Aorta (tissue), 5 donors: ENCODE measurements at regions not wholly inside any gene's neighbourhood (a gene's known extent, or its start where the extent isn't known, plus 50 kb on each side); places are given as distances from the start of the nearest gene placed in this dataset.

ENCODE experiments used
- ATAC-seq: fragments of 200-7000 bp; cut with Tn5 transposase; one replicate; pipeline ENCODE4 v1.9.1; 2022; ENCODE audit warnings: moderate library complexity; ENCODE audit not compliant: low FRiP score
- DNase-seq, 2 donors: peaks; one replicate each; pipeline ENCODE4 v3.0.0-alpha.2; 2020
- H3K27ac ChIP-seq, 2 donors: one replicate each; pipeline ENCODE4 v1.5.1; 2013; ENCODE audit warnings: low read length in 2 of 2, mild to moderate bottlenecking in 2 of 2, moderate library complexity in 2 of 2, control low read depth in 1 of 2, inconsistent platforms in 1 of 2, low read depth in 1 of 2
- H3K27me3 ChIP-seq, 2 donors: one replicate each; pipeline ENCODE4 v1.6.1; 2013; ENCODE audit warnings: control low read depth in 1 of 2, low read length in 1 of 2, mild to moderate bottlenecking in 1 of 2, moderate library complexity in 1 of 2; ENCODE audit not compliant: insufficient read depth in 2 of 2, control insufficient read depth in 1 of 2
- H3K36me3 ChIP-seq, 2 donors: one replicate each; pipeline ENCODE4 v1.6.1; 2013; ENCODE audit warnings: control low read depth in 1 of 2, low read length in 1 of 2, mild to moderate bottlenecking in 1 of 2; ENCODE audit not compliant: insufficient read depth in 2 of 2, control insufficient read depth in 1 of 2
- H3K4me1 ChIP-seq, 2 donors: one replicate each; pipeline ENCODE4 v1.6.1; 2013; ENCODE audit warnings: low read length in 2 of 2, control low read depth in 1 of 2, mild to moderate bottlenecking in 1 of 2, moderate library complexity in 1 of 2; ENCODE audit not compliant: insufficient read depth in 2 of 2, control insufficient read depth in 1 of 2
- H3K4me3 ChIP-seq, 2 donors: one replicate each; pipeline ENCODE4 v1.5.1; 2013; ENCODE audit warnings: low read length in 2 of 2, control low read depth in 1 of 2, mild to moderate bottlenecking in 1 of 2
- H3K9me3 ChIP-seq: one replicate; pipeline ENCODE4 v1.6.1; 2013; ENCODE audit warnings: mild to moderate bottlenecking, low read length; ENCODE audit not compliant: control insufficient read depth
- whole genome bisulfite sequencing, 2 donors: extraction: QIAGEN DNeasy Blood & Tissue Kit; methylation state at CpG; one replicate each; pipeline ENCODE4 v1.1.7; 2013; 5-methylcytosine and 5-hydroxymethylcytosine counted together
- intact Hi-C, 2 donors: fragments of 100-400 bp; cut with DNase I; formaldehyde crosslinking; loops; one replicate each; pipeline versions ENCODE4 v1.14.2 to v1.15.0; 2022
- donor health status: healthy with polysubstance abuse.
- donor health status: Bipolar disorder and iron deficiency.
- donor health status: DM: no; HTN: no; CAD: no.
- donor health status: DM: no; HTN: no; CAD: no.
- donor health status: DM: yes; HTN: yes; CAD: no.

DNA sequence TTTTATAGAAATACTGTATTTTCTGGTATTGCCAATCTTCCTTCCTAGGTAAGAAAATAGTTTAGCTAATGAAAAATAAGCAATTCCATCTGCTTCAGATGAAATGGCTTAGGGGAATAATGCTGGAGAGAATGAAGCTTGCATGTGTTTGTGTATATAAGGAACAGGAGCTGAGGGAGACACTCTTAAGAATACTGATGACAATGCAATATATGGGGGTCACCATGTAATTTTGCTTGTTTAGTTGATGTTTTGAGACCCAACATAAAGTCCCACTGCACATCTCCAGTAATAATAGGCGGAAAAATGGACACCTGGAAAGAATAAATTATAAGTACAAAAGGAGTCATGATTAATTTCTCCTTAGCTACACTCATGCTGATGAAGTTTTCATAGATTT, 110.8 kb upstream of the BRINP3 start:
- Histone ChIP-seq H3K27me3 (no peaks in the 10 kb centered on the region), H3K4me1 (no peaks in the 10 kb centered on the region), H3K4me3 (no peak overlapping the region), H3K9me3 (no peaks in the 10 kb centered on the region), H3K36me3 (no peaks in the 10 kb centered on the region), H3K27ac (no peak overlapping the region)
- 83 to 88% methylated on average over 1 of the region's 1 CpG for WGBS, 2 donors
- no peak for ATAC-seq
- intact Hi-C loops = no loop called here
- no peak for DNase-seq

DNA sequence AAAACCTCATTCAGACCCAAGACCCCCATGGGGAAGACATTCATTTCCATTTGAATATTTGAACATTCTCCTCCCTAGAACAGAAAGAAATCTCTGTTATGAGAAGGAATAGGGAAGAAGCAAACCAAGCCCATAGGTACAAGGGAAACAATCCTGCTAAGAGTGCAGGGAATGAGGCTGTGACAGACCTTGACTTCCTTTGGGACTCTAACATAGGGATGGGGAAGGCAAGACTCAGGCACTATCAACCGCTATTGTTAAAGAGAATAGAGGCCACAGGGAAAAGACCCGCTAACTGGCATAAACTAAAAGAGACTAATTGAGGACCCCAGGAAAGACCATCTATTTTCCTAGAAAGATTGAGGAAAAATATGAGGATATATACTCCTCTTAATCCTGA, 117.8 kb upstream of the BRINP3 start:
- H3K27ac ChIP-seq = no peak overlapping the region
- WGBS, 2 donors = 82 to 86% methylated on average over 2 of the region's 2 CpGs
- DNase-seq (no peak), ATAC-seq (no peak)
- no peaks in the 10 kb centered on the region for H3K36me3 ChIP-seq
- intact Hi-C loops = no loop called here
- no peaks in the 10 kb centered on the region for H3K4me1 ChIP-seq
- H3K4me3 ChIP-seq = no peak overlapping the region
- no peaks in the 10 kb centered on the region for H3K9me3 ChIP-seq
- no peaks in the 10 kb centered on the region for H3K27me3 ChIP-seq

DNA sequence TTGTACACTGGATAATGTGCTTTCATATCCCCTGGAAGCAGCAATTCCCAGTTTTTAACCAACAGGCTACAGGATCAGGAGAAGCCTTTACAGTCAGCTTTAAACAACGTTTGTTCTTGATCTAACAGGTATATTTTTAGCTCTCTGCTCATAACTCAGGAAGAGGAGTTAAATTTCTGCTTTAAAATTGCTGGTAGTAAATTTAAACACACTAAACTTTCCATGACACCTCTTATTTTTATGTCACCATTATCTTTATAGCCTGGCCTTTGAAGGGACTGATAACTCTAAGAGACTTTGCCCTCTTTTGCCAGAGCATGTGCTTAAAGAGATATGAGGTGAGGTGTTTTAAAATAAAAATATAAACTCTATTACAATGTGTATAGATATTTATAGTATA, 119.6 kb upstream of the BRINP3 start:
- Histone ChIP-seq H3K27me3 (no peaks in the 10 kb centered on the region), H3K27ac (no peak overlapping the region), H3K36me3 (no peaks in the 10 kb centered on the region), H3K4me1 (no peaks in the 10 kb centered on the region), H3K9me3 (no peaks in the 10 kb centered on the region), H3K4me3 (no peak overlapping the region)
- intact Hi-C loops = no loop called here
- WGBS, 2 donors = 3 to 8% methylated on average over 1 of the region's 1 CpG
- no peak for DNase-seq
- no peak for ATAC-seq

DNA sequence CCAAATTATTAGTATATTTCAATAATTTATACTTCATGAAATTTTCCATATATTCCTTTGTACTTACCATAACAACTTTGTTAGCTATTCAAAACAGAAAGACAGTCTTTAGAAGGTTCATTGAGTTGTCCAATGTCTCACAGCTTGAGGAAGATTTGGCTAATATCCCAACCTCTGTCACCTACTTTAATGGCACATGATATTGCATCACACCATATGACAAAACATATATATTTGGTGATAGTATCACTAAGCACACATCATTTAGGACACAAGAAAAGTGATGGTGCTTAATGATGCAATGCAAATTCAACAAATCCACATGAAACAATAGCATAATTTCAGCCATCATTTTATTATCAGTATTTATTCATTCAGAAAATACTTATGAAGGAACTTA, 122.0 kb upstream of the BRINP3 start:
- no peaks in the 10 kb centered on the region for H3K9me3 ChIP-seq
- H3K27ac ChIP-seq = no peak overlapping the region
- intact Hi-C loops = no loop called here
- no peaks in the 10 kb centered on the region for H3K27me3 ChIP-seq
- DNase-seq (no peak), ATAC-seq (no peak)
- no peaks in the 10 kb centered on the region for H3K36me3 ChIP-seq
- H3K4me1 ChIP-seq = no peaks in the 10 kb centered on the region
- no peak overlapping the region for H3K4me3 ChIP-seq

DNA sequence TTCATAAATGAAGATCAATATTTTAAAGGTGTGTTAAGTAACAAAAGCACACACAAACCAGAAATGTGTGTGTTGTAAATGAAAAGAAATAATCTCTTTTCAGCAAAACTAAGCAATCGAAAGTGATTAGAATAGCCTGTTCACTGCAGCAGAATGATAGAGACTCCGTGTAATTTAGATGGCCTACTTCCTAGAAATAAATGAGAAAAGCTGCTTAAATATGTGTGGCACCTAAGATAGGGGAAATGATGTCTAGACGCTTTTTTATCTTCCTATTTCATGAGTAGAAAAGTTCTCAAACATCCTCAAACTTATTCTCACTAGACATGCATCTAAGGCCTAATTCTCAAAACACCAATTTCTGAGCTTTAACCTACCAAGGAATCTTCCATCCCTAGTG, 124.7 kb upstream of the BRINP3 start:
- Histone ChIP-seq H3K9me3 (no peaks in the 10 kb centered on the region), H3K4me3 (no peak overlapping the region), H3K27ac (no peak overlapping the region), H3K36me3 (no peaks in the 10 kb centered on the region), H3K4me1 (no peaks in the 10 kb centered on the region), H3K27me3 (no peaks in the 10 kb centered on the region)
- DNase-seq (no peak), ATAC-seq (no peak)
- intact Hi-C loops = no loop called here
- WGBS, 2 donors = 47 to 73% methylated on average over 3 of the region's 3 CpGs

DNA sequence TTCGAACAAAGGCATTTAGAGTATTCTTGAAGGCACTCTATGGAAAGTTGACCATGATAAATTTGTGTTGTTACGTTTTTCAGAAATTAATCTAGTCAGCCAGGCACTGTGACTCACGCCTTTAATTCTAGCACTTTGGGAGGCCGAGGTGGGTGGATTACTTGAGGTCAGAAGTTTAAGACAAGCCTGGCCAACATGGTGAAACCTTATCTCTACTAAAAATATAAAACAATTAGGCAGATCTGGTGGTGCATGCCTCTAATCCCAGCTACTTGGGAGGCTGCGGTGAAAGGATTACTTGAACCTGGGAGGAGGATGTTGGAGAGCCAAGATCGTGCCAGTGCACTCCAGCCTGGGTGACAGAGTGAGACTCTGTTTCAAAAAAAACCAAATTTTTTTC, 130.6 kb upstream of the BRINP3 start:
- Histone ChIP-seq H3K9me3 (no peaks in the 10 kb centered on the region), H3K36me3 (no peaks in the 10 kb centered on the region), H3K4me3 (no peak overlapping the region), H3K27me3 (no peaks in the 10 kb centered on the region), H3K27ac (no peak overlapping the region), H3K4me1 (no peaks in the 10 kb centered on the region)
- intact Hi-C loops = no loop called here
- no peak for ATAC-seq
- 69 to 75% methylated on average over 6 of the region's 6 CpGs for WGBS, 2 donors
- DNase-seq = no peak

DNA sequence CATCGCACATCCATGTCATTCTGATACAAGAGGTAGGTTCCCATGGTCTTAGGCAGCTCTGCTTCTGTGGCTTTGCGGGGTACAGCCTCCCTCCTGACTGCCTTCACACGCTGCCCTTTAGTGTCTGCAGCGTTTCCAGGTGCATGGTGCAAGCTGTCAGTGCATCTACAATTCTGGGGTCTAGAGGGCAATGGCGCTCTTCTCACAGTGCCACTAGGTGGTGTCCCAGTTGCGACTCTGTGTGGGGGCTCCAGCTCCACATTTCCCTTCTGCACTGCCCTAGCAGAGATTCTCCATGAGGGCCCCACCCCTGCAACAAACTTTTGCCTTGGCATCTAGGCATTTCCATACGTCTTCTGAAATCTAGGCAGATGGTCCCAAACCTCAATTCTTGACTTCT, 138.2 kb upstream of the BRINP3 start:
- H3K4me3 ChIP-seq = no peak overlapping the region
- H3K36me3 ChIP-seq = no peaks in the 10 kb centered on the region
- intact Hi-C loops = no loop called here
- H3K4me1 ChIP-seq = no peaks in the 10 kb centered on the region
- 90 to 93% methylated on average over 7 of the region's 7 CpGs for WGBS, 2 donors
- ATAC-seq = no peak
- DNase-seq = no peak
- H3K27me3 ChIP-seq = no peaks in the 10 kb centered on the region
- H3K9me3 ChIP-seq = no peaks in the 10 kb centered on the region
- H3K27ac ChIP-seq = no peak overlapping the region

DNA sequence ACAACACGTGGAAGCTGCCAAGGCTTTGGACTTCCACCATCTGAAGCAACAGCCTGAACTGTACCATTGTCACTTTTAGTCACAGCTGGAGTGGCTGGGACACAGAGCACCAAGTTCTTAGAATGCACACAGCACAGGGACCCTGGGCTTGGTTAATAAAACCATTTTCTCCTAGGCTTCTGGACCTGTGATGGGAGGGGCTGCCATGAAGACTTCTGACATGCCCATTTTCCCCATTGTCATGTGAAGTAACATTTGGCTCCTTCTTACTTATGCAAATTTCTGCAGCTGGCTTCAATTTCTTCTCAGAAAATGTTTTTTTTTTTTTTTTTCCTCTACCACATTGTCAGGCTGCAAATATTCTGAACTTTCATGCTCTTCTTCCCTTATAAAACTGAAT, 138.6 kb upstream of the BRINP3 start:
- Histone ChIP-seq H3K36me3 (no peaks in the 10 kb centered on the region), H3K27ac (no peak overlapping the region), H3K4me1 (no peaks in the 10 kb centered on the region), H3K9me3 (no peaks in the 10 kb centered on the region), H3K4me3 (no peak overlapping the region), H3K27me3 (no peaks in the 10 kb centered on the region)
- WGBS, 2 donors = 79 to 83% methylated on average over 1 of the region's 1 CpG
- intact Hi-C loops = no loop called here
- ATAC-seq (no peak), DNase-seq (no peak)

DNA sequence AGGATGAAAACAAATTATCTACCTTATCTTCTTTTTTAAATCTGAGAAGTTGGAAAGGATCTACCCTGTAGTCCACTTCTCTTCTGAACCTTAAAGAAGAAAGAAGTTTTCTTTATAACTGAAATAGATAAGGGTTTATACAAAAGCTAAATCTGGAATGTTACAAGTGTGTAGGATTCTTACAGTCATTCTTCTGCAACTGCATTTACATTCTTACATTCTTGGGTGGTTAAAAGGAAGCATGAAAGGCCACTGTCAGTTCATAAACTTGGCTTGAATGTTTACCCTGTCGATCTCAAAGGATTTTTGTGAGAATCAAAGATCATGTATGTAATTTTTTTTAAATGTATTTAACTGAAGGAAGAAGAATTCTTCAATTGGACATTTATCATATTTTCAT, 142.1 kb upstream of the BRINP3 start:
- WGBS, 2 donors = 24 to 37% methylated on average over 1 of the region's 1 CpG
- no peak for ATAC-seq
- DNase-seq = no peak
- H3K36me3 ChIP-seq = no peaks in the 10 kb centered on the region
- intact Hi-C loops = no loop called here
- no peak overlapping the region for H3K27ac ChIP-seq
- no peak overlapping the region for H3K4me3 ChIP-seq
- no peaks in the 10 kb centered on the region for H3K27me3 ChIP-seq
- no peaks in the 10 kb centered on the region for H3K9me3 ChIP-seq
- H3K4me1 ChIP-seq = no peaks in the 10 kb centered on the region

DNA sequence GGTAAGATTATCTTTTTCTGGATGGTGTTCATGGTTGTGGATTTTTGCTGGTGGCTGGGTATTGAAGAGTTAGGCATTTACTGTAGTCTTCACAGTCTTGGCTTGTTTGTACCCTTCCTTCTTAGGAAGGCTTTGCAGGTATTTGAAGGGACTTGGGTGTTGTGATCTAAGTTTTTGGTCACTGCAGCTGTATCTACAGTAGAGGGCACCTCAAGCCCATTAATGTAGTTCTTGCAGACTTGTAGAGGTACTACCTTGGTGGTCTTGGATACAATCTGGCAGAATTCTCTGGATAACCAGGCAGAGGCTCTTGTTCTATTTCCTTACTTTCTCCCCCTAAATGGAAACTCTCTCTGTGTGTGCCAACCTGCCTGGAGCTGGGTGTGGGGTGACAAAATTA, 155.8 kb upstream of the BRINP3 start:
- Histone ChIP-seq H3K27me3 (no peaks in the 10 kb centered on the region), H3K4me3 (no peak overlapping the region), H3K36me3 (no peaks in the 10 kb centered on the region), H3K4me1 (no peaks in the 10 kb centered on the region), H3K27ac (no peak overlapping the region), H3K9me3 (peaks cover 2% of the 10 kb centered on the region)
- ATAC-seq (no peak), DNase-seq (no peak)
- intact Hi-C loops = no loop called here
